ENCODE measurements at regions not wholly inside any gene's neighbourhood (a gene's known extent, or its start where the extent isn't known, plus 50 kb on each side); places are given as distances from the start of the nearest gene placed in this dataset.

- DNase-seq (ENCODE audit: low read depth): no peak
- no peak for TF ChIP-seq CTCF (conservative IDR thresholded peaks at IDR 0.05; ENCODE audit: low read length)
- H3K4me3 ChIP-seq (ENCODE audit: low read length): no peak overlapping the region
Measured at GRCh38 chr7:11931307-11931706, 99.3 kb upstream of the THSD7A start.

GRCh38 chr7:11934796-11935195, 102.8 kb upstream of the THSD7A start:
- DNase-seq (ENCODE audit: low read depth): no peak

GRCh38 chr7:11935905-11936304, 103.9 kb upstream of the THSD7A start:
- TF ChIP-seq CTCF (conservative IDR thresholded peaks at IDR 0.05; ENCODE audit: low read length): no peak
- H3K4me3 ChIP-seq (ENCODE audit: low read length): no peak overlapping the region
- no peak for DNase-seq (ENCODE audit: low read depth)

More at GRCh38 chr7:11934796-11935195, 102.8 kb upstream of the THSD7A start:
- H3K4me3 ChIP-seq (ENCODE audit: low read length): no peak overlapping the region
- no peak for TF ChIP-seq CTCF (conservative IDR thresholded peaks at IDR 0.05; ENCODE audit: low read length)

GRCh38 chr7:11946794-11947193, 114.8 kb upstream of the THSD7A start:
- no peak for DNase-seq (ENCODE audit: low read depth)
- TF ChIP-seq CTCF (conservative IDR thresholded peaks at IDR 0.05; ENCODE audit: low read length): no peak
- no peak overlapping the region for H3K4me3 ChIP-seq (ENCODE audit: low read length)

GRCh38 chr7:11950281-11950680, 118.3 kb upstream of the THSD7A start:
- no peak for TF ChIP-seq CTCF (conservative IDR thresholded peaks at IDR 0.05; ENCODE audit: low read length)
- no peak overlapping the region for H3K4me3 ChIP-seq (ENCODE audit: low read length)
- DNase-seq (ENCODE audit: low read depth): no peak

- TF ChIP-seq CTCF (conservative IDR thresholded peaks at IDR 0.05; ENCODE audit: low read length): no peak
- no peak overlapping the region for H3K4me3 ChIP-seq (ENCODE audit: low read length)
- no peak for DNase-seq (ENCODE audit: low read depth)
Measured at GRCh38 chr7:11950942-11951341, 118.9 kb upstream of the THSD7A start.

GRCh38 chr7:11951909-11952308, 119.9 kb upstream of the THSD7A start:
- no peak overlapping the region for H3K4me3 ChIP-seq (ENCODE audit: low read length)
- TF ChIP-seq CTCF (conservative IDR thresholded peaks at IDR 0.05; ENCODE audit: low read length): no peak
- no peak for DNase-seq (ENCODE audit: low read depth)

All from AG10803 (cell line).